ENCODE measurements at regions not wholly inside any gene's neighbourhood (a gene's known extent, or its start where the extent isn't known, plus 50 kb on each side); places are given as distances from the start of the nearest gene placed in this dataset.

GRCh38 chr3:115428841-115429240, 194.5 kb upstream of the GAP43 start (continued):
- TF ChIP-seq SKIL (IDR thresholded peaks at IDR 0.05; ENCODE audit: low read depth, poor library complexity, severe bottlenecking) (no peak), RCOR1 (conservative IDR thresholded peaks at IDR 0.05; ENCODE audit: low read depth, low read length) (no peak), MTA2 (IDR thresholded peaks at IDR 0.05; ENCODE audit: low read depth) (no peak), RUNX3 (IDR thresholded peaks at IDR 0.05; ENCODE audit: low read length) (no peak), NFIC (IDR thresholded peaks at IDR 0.05; ENCODE audit: low read depth, low read length) (no peak), CEBPZ (IDR thresholded peaks at IDR 0.05; ENCODE audit: low read depth, low read length) (no peak), PML (IDR thresholded peaks at IDR 0.05; ENCODE audit: low read length) (no peak)

GRCh38 chr3:115436767-115437301, 186.5 kb upstream of the GAP43 start:
- DNase-seq (ENCODE audit: low read depth, low spot score), result no peak
- H3K27ac ChIP-seq (ENCODE audit: control insufficient read depth, insufficient read depth), result no peak overlapping the region
- intact Hi-C loops (cut with micrococcal nuclease; ENCODE audit: unreplicated experiment), result no loop called here
- SMC1A ChIA-PET (ENCODE audit: uncharacterized antibody, unreplicated experiment), result interaction anchor here (1.2 kb wide), 1 partner anchor 13 kb away, joined by 3 read pairs; no protein-coding TSS in a partner anchor
- RAD21 ChIA-PET (ENCODE audit: unreplicated experiment), result interaction anchor here (1.3 kb wide), 1 partner anchor 219 kb away, joined by 3 read pairs; no protein-coding TSS in a partner anchor
- no peaks in the 10 kb centered on the region for H3K36me3 ChIP-seq (ENCODE audit: control insufficient read depth in 2 of 2, insufficient read depth in 2 of 2, low read length in 1 of 2)
- WGBS (ENCODE audit: insufficient coverage, insufficient replicate concordance, low lambda C conversion rate, missing lambda C conversion rate), result 33% methylated on average over 5 of the region's 5 CpGs
- H4K20me1 ChIP-seq (ENCODE audit: control insufficient read depth, insufficient read depth), result no peaks in the 10 kb centered on the region
- POLR2A ChIA-PET, result no interaction called here
- CTCF ChIA-PET, result no interaction called here
- in situ Hi-C loops (cut with MboI), result no loop called here
- H3K9ac ChIP-seq (ENCODE audit: control insufficient read depth, insufficient read depth, low read length), result no peak overlapping the region
- FAIRE-seq, result no peak
- H2AFZ ChIP-seq (ENCODE audit: control insufficient read depth, low read depth, low read length), result no peak overlapping the region
- H3K4me2 ChIP-seq (ENCODE audit: control insufficient read depth, insufficient read depth), result no peak overlapping the region
- H3K9me3 ChIP-seq (replicated peaks; ENCODE audit: control insufficient read depth, insufficient read depth, low read length), result no peaks in the 10 kb centered on the region
- H3K4me3 ChIP-seq, result no peak overlapping the region
- H3K4me1 ChIP-seq (ENCODE audit: control insufficient read depth, insufficient read depth, low read length), result no peaks in the 10 kb centered on the region
- H3K27me3 ChIP-seq (replicated peaks in 1 of 2; ENCODE audit: control insufficient read depth in 2 of 2, insufficient read depth in 2 of 2, low read length in 1 of 2), result no peaks in the 10 kb centered on the region
- no peak for ATAC-seq
- no peaks in the 10 kb centered on the region for H3K79me2 ChIP-seq (ENCODE audit: control insufficient read depth, insufficient read depth, low read length)
- BruUV-seq (replicated peaks), result no TSS peak
- no peak for TF ChIP-seq PAX8 (IDR thresholded peaks at IDR 0.05)
- TF ChIP-seq PRDM15 (CRISPR knock-in tag; IDR thresholded peaks at IDR 0.05), result no peak
- TF ChIP-seq CEBPZ (IDR thresholded peaks at IDR 0.05; ENCODE audit: low read depth, low read length), result no peak
- TF ChIP-seq ZZZ3 (IDR thresholded peaks at IDR 0.05; ENCODE audit: control insufficient read depth, insufficient read length, low read depth), result no peak
